ENCODE measurements at regions not wholly inside any gene's neighbourhood (a gene's known extent, or its start where the extent isn't known, plus 50 kb on each side); places are given as distances from the start of the nearest gene placed in this dataset.

GRCh38 chr12:102638777-102639176 lies 158.4 kb upstream of the IGF1 start:
- in situ Hi-C loops (cut with MboI; ENCODE audit: low pct_unique_long_range_greater_than_20kb in 2 of 9, low sequenced_read_pairs in 9 of 9, unreplicated experiment in 9 of 9), result no loop called here
- Histone ChIP-seq H3K27ac (no peak overlapping the region), H3K4me3 (no peak overlapping the region), H3K4me1 (replicated peaks in 1 of 2) (no peaks in the 10 kb centered on the region)
- 0 to 100% (median 43%) methylated on average over 1 of the region's 1 CpG; no CpG with 5 or more reads in 3 of the 10 experiments for WGBS, 10 experiments
- peak in 2 of 8 experiments; percentile 16 to 21 for ATAC-seq (replicated peaks in 6 of 8)

- WGBS, 10 experiments, result 0 to 100% (median 69%) methylated on average over 1 to 2 of the region's 2 CpGs
- in situ Hi-C loops (cut with MboI; ENCODE audit: low pct_unique_long_range_greater_than_20kb in 2 of 9, low sequenced_read_pairs in 9 of 9, unreplicated experiment in 9 of 9), result no loop called here
- peak in 2 of 8 experiments; percentile 5 to 9 for ATAC-seq (replicated peaks in 6 of 8)
- Histone ChIP-seq H3K4me1 (replicated peaks in 1 of 2) (no peaks in the 10 kb centered on the region), H3K27ac (no peak overlapping the region), H3K4me3 (no peak overlapping the region)
Observed at GRCh38 chr12:102633981-102634605, 153.7 kb upstream of the IGF1 start.

DNA sequence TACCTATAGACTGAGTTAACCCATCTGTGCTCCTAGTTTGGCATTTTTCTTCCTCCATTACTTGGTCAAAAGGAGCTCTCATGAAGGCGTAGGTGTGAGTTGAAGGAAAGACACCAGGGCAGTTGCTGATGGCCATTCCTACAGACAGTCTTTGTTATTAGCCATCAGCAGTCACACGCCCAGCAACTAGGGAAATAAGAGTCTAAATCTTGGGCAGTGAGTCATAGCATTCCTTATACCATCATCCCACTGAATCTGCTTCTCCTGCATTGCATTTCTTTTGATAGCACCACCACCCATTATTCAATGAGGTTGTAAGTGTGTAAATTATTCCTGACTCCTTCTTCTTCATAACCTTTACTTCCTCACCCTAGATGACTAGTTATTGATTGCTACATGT lies 150.9 kb upstream of the IGF1 start:
- in situ Hi-C loops (cut with MboI; ENCODE audit: low pct_unique_long_range_greater_than_20kb in 2 of 9, low sequenced_read_pairs in 9 of 9, unreplicated experiment in 9 of 9), result no loop called here
- no peaks in the 10 kb centered on the region for H3K4me1 ChIP-seq (replicated peaks in 1 of 2)
- peak in 3 of 8 experiments; percentile 64 to 100 (median 99) for ATAC-seq (replicated peaks in 6 of 8)
- no peak overlapping the region for H3K4me3 ChIP-seq
- WGBS, 10 experiments, result 0 to 100% (median 80%) methylated on average over 1 to 2 of the region's 2 CpGs; no CpG with 5 or more reads in 3 of the 10 experiments
- no peak overlapping the region for H3K27ac ChIP-seq

GRCh38 chr12:102629262-102629888 lies 149.0 kb upstream of the IGF1 start:
- WGBS, 10 experiments, result 60 to 100% (median 80%) methylated on average over 1 of the region's 1 CpG; no CpG with 5 or more reads in 3 of the 10 experiments
- H3K27ac ChIP-seq, result no peak overlapping the region
- ATAC-seq (replicated peaks in 6 of 8), result no peak
- no peak overlapping the region for H3K4me3 ChIP-seq
- in situ Hi-C loops (cut with MboI; ENCODE audit: low pct_unique_long_range_greater_than_20kb in 2 of 9, low sequenced_read_pairs in 9 of 9, unreplicated experiment in 9 of 9), result no loop called here
- H3K4me1 ChIP-seq (replicated peaks in 1 of 2), result no peaks in the 10 kb centered on the region

- no peak overlapping the region for H3K27ac ChIP-seq
- H3K4me1 ChIP-seq (replicated peaks in 1 of 2), result no peaks in the 10 kb centered on the region
- 88 to 100% methylated on average over 1 of the region's 1 CpG; no CpG with 5 or more reads in 8 of the 10 experiments for WGBS, 10 experiments
- H3K4me3 ChIP-seq, result no peak overlapping the region
- peak in 1 of 8 experiments; percentile 79 for ATAC-seq (replicated peaks in 6 of 8)
- in situ Hi-C loops (cut with MboI; ENCODE audit: low pct_unique_long_range_greater_than_20kb in 2 of 9, low sequenced_read_pairs in 9 of 9, unreplicated experiment in 9 of 9), result no loop called here
Observed at GRCh38 chr12:102625819-102626218, 145.5 kb upstream of the IGF1 start.

- WGBS, 10 experiments, result 61 to 100% (median 95%) methylated on average over 2 of the region's 2 CpGs; no CpG with 5 or more reads in 3 of the 10 experiments
- ATAC-seq (replicated peaks in 6 of 8), result peak in 1 of 8 experiments; percentile 46
- in situ Hi-C loops (cut with MboI; ENCODE audit: low pct_unique_long_range_greater_than_20kb in 2 of 9, low sequenced_read_pairs in 9 of 9, unreplicated experiment in 9 of 9), result no loop called here
Observed at GRCh38 chr12:102622618-102623017, 142.3 kb upstream of the IGF1 start.

GRCh38 chr12:102618197-102618877 lies 138.0 kb upstream of the IGF1 start:
- H3K4me3 ChIP-seq, result no peak overlapping the region
- H3K4me1 ChIP-seq (replicated peaks in 1 of 2), result no peaks in the 10 kb centered on the region
- H3K27ac ChIP-seq, result no peak overlapping the region
- WGBS, 10 experiments, result 0 to 76% (median 43%) methylated on average over 1 to 4 of the region's 5 CpGs; no CpG with 5 or more reads in 2 of the 10 experiments
- ATAC-seq (replicated peaks in 6 of 8), result no peak
- in situ Hi-C loops (cut with MboI; ENCODE audit: low pct_unique_long_range_greater_than_20kb in 2 of 9, low sequenced_read_pairs in 9 of 9, unreplicated experiment in 9 of 9), result no loop called here

More at GRCh38 chr12:102622618-102623017, 142.3 kb upstream of the IGF1 start:
- Histone ChIP-seq H3K4me1 (replicated peaks in 1 of 2) (no peaks in the 10 kb centered on the region), H3K27ac (no peak overlapping the region), H3K4me3 (no peak overlapping the region)

- H3K27ac ChIP-seq, result no peak overlapping the region
- 0 to 100% (median 82%) methylated on average over 2 of the region's 2 CpGs; no CpG with 5 or more reads in 5 of the 10 experiments for WGBS, 10 experiments
- H3K4me3 ChIP-seq, result no peak overlapping the region
- in situ Hi-C loops (cut with MboI; ENCODE audit: low pct_unique_long_range_greater_than_20kb in 2 of 9, low sequenced_read_pairs in 9 of 9, unreplicated experiment in 9 of 9), result no loop called here
- no peaks in the 10 kb centered on the region for H3K4me1 ChIP-seq (replicated peaks in 1 of 2)
- ATAC-seq (replicated peaks in 6 of 8), result no peak
Observed at GRCh38 chr12:102616692-102617091, 136.3 kb upstream of the IGF1 start.

- no peak overlapping the region for H3K4me3 ChIP-seq
- no peak overlapping the region for H3K27ac ChIP-seq
- in situ Hi-C loops (cut with MboI; ENCODE audit: low pct_unique_long_range_greater_than_20kb in 2 of 9, low sequenced_read_pairs in 9 of 9, unreplicated experiment in 9 of 9), result no loop called here
- no peaks in the 10 kb centered on the region for H3K4me1 ChIP-seq (replicated peaks in 1 of 2)
- no peak for ATAC-seq (replicated peaks in 6 of 8)
- WGBS, 10 experiments, result 36 to 100% (median 57%) methylated on average over 1 of the region's 1 CpG; no CpG with 5 or more reads in 1 of the 10 experiments
Observed at GRCh38 chr12:102611995-102612394, 131.6 kb upstream of the IGF1 start.

DNA sequence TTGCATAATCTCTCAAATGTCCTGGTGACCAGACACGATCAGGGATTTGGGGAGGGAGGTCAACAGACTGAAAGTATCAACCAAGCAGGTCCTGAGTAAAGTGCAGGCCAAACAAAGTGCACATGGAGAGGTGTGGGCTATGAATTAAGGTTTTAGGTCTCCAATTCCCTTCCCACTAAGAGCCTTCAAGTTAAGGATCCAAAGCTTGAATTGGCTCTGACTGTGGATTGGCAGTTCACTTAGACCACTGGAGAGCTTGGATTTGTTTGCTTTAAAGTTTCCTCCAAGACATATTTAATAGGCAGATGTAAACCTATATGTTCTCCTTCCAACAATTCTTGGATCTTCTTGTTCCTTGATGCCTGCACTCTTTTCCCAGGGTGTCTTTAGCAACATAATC lies 129.6 kb upstream of the IGF1 start:
- Histone ChIP-seq H3K4me3 (no peak overlapping the region), H3K27ac (no peak overlapping the region), H3K4me1 (replicated peaks in 1 of 2) (no peaks in the 10 kb centered on the region)
- WGBS, 10 experiments, result 0 to 100% (median 60%) methylated on average over 1 of the region's 1 CpG; no CpG with 5 or more reads in 3 of the 10 experiments
- ATAC-seq (replicated peaks in 6 of 8), result no peak
- in situ Hi-C loops (cut with MboI; ENCODE audit: low pct_unique_long_range_greater_than_20kb in 2 of 9, low sequenced_read_pairs in 9 of 9, unreplicated experiment in 9 of 9), result no loop called here

GRCh38 chr12:102603021-102603420 lies 122.7 kb upstream of the IGF1 start:
- Histone ChIP-seq H3K4me3 (no peak overlapping the region), H3K27ac (no peak overlapping the region), H3K4me1 (replicated peaks in 1 of 2) (no peaks in the 10 kb centered on the region)
- 0 to 83% (median 52%) methylated on average over 1 to 2 of the region's 2 CpGs; no CpG with 5 or more reads in 3 of the 10 experiments for WGBS, 10 experiments
- in situ Hi-C loops (cut with MboI; ENCODE audit: low pct_unique_long_range_greater_than_20kb in 2 of 9, low sequenced_read_pairs in 9 of 9, unreplicated experiment in 9 of 9), result no loop called here
- ATAC-seq (replicated peaks in 6 of 8), result no peak

- in situ Hi-C loops (cut with MboI; ENCODE audit: low pct_unique_long_range_greater_than_20kb in 2 of 9, low sequenced_read_pairs in 9 of 9, unreplicated experiment in 9 of 9), result no loop called here
- Histone ChIP-seq H3K27ac (no peak overlapping the region), H3K4me3 (no peak overlapping the region), H3K4me1 (replicated peaks in 1 of 2) (no peaks in the 10 kb centered on the region)
- ATAC-seq (replicated peaks in 6 of 8), result no peak
- WGBS, 10 experiments, result 70 to 88% (median 80%) methylated on average over 1 of the region's 1 CpG; no CpG with 5 or more reads in 7 of the 10 experiments
Observed at GRCh38 chr12:102602521-102602920, 122.2 kb upstream of the IGF1 start.

DNA sequence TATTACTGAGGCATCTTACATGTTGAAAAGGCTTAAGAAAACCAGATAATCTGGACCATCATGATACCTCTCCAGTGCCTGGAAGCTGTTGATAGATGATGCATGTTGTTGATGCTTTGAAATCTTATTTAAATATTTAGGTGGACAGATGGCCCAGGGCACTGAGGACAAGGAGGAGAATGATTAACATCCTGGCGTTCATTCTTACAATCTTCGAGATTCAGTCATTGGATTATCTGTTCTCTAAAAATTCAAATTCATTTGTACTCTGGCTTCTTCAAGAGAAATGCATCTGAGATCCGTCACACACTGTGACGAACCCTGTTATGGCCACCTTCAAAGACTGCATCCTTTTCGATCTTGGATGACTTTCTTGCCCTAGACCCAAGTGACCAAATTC lies 121.3 kb upstream of the IGF1 start:
- 67 to 95% (median 83%) methylated on average over 3 to 5 of the region's 5 CpGs; no CpG with 5 or more reads in 1 of the 10 experiments for WGBS, 10 experiments

More for the DNA sequence above, 121.3 kb upstream of the IGF1 start:
- Histone ChIP-seq H3K27ac (no peak overlapping the region), H3K4me1 (replicated peaks in 1 of 2) (no peaks in the 10 kb centered on the region), H3K4me3 (no peak overlapping the region)
- in situ Hi-C loops (cut with MboI; ENCODE audit: low pct_unique_long_range_greater_than_20kb in 2 of 9, low sequenced_read_pairs in 9 of 9, unreplicated experiment in 9 of 9), result no loop called here
- no peak for ATAC-seq (replicated peaks in 6 of 8)
